Heart left ventricle (tissue), 16 donors: ENCODE measurements at regions not wholly inside any gene's neighbourhood (a gene's known extent, or its start where the extent isn't known, plus 50 kb on each side); places are given as distances from the start of the nearest gene placed in this dataset.

Source experiments
- ATAC-seq, 4 donors: fragments of 200-7000 bp; cut with Tn5 transposase; one replicate each; pipeline ENCODE4 v1.9.1; 2020 to 2022; ENCODE audit warnings: moderate library complexity in 4 of 4, mild to moderate bottlenecking in 3 of 4, moderate number of reproducible peaks in 1 of 4
- DNase-seq, 5 donors: peaks; one replicate each; pipeline ENCODE4 v3.0.0-alpha.2; 2020
- H3K27ac ChIP-seq, 12 donors: fragments of 200-600 bp; sonication (generic) in 4 of 12; one replicate each; pipeline versions ENCODE4 v1.5.0 to v1.8.0; 2016 to 2022; ENCODE audit warnings: mild to moderate bottlenecking in 2 of 12
- H3K27me3 ChIP-seq, 9 donors: fragments of 200-600 bp; sonication (generic) in 2 of 9; one replicate each; pipeline versions ENCODE4 v1.5.1 to v1.8.0; 2016 to 2022; ENCODE audit warnings: mild to moderate bottlenecking in 3 of 9
- H3K36me3 ChIP-seq, 9 donors: fragments of 200-600 bp; sonication (generic) in 2 of 9; one replicate each; pipeline versions ENCODE4 v1.5.0 to v1.8.0; 2018 to 2022; ENCODE audit warnings: mild to moderate bottlenecking in 2 of 9
- H3K4me1 ChIP-seq, 12 donors: fragments of 200-600 bp; sonication (generic) in 4 of 12; one replicate each; pipeline versions ENCODE4 v1.5.0 to v1.8.0; 2016 to 2022; ENCODE audit warnings: mild to moderate bottlenecking in 3 of 12
- H3K4me3 ChIP-seq, 12 donors: fragments of 200-600 bp; sonication (generic) in 4 of 12; one replicate each; pipeline versions ENCODE4 v1.5.0 to v1.8.0; 2017 to 2022; ENCODE audit warnings: mild to moderate bottlenecking in 9 of 12, moderate library complexity in 4 of 12
- H3K9me3 ChIP-seq, 12 donors: fragments of 200-600 bp; sonication (generic) in 4 of 12; one replicate each; pipeline versions ENCODE4 v1.5.0 to v1.8.0; 2016 to 2022; ENCODE audit warnings: mild to moderate bottlenecking in 1 of 12
- POLR2A ChIP-seq, 2 donors: fragments of 450-650 bp; IDR thresholded peaks; one replicate each; pipeline ENCODE4 v1.6.1; 2017; ENCODE audit warnings: antibody characterized with exemption in 2 of 2, mild to moderate bottlenecking in 2 of 2, moderate library complexity in 2 of 2
- WGBS, 4 donors: extraction: QIAGEN DNeasy Blood & Tissue Kit in 2 of 4; methylation state at CpG; one replicate each; pipeline versions ENCODE4 v1.1.5 to v1.1.7; 2013 to 2018; 5-methylcytosine and 5-hydroxymethylcytosine counted together
- intact Hi-C, 10 donors: fragments of 100-400 bp; cut with DNase I; formaldehyde crosslinking; loops; one replicate each; pipeline versions ENCODE4 v1.11.1 to v1.14.2; 2022
- TF ChIP-seq, protein P1 (sequence below), 12 donors: fragments of 200-600 bp; sonication (generic) in 4 of 12; IDR thresholded peaks; one replicate each; pipeline versions ENCODE4 v1.5.0 to v1.8.0; 2018 to 2022; ENCODE audit warnings: antibody characterized with exemption in 12 of 12, mild to moderate bottlenecking in 5 of 12
- donor health status: ischemic (EF 13 %, LVEDD 7.1; RV severe dilation, severe dysfunction).
- donor health status: healthy with polysubstance abuse.
- donor health status: DM: no; HTN: yes; CAD: no.
- donor health status: DM: no; HTN: no; CAD: no.
- donor health status: ischemic (EF 25% LVEDD 6.9; RV normal size, moderate dysfunction).
- donor health status: ischemic (EF 25% LVEDD 5.7; RV mildly dilated, moderate dysfunction).
- donor health status: healthy.
- donor health status: DM: yes; HTN: yes; CAD: no.
- donor health status: ischemic (EF 35%, LVEDD 5.7; RV mildly dilated, moderate dysfunction).
- donor health status: nonischemic (EF 11% LVEDD 7.7; RV severe dilation, severe dysfunction).
- donor health status: DM: yes; HTN: yes; CAD: no.
- donor health status: PGD.
- donor health status: ischemic (EF 29% LVEDD 5.4; RV normal size, mild dysfunction).
- donor health status: nonischemic (EF 23%, LVEDD 6.1; RV moderate dilation, normal function).

DNA sequence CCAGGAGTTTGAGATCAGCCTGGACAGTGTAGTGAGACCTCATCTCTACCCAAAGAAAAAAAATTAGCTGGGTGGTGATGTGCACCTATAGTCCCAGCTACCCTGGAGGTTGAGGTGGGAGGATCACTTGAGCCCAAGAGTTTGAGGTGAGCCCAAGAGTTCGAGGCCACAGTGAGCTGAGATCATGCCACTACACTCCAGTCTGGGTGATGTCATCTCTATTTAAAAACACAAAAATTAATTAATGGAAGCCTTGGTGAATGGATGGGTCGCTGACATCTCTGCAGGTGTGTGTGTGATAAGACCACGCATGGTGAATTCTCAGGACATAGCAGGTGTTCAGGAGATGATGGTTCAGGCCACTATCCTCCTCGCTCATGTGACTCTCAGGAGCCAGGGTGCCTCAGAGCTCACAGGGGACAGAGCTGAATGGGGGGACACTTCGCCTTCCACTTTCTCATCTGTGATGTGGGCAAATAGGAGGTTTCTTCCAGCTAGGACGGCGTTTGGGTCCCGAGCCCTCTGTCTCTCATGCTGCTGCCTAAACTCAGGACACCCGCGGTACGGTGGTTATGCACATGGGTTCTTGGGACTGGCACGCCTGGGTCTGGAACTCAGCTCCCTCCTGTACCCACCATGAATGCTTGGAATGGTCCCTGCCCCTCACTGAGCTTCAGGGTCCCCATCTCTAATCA, 113.4 kb upstream of the ZBTB40 start:
- intact Hi-C loops, result no loop called here

DNA sequence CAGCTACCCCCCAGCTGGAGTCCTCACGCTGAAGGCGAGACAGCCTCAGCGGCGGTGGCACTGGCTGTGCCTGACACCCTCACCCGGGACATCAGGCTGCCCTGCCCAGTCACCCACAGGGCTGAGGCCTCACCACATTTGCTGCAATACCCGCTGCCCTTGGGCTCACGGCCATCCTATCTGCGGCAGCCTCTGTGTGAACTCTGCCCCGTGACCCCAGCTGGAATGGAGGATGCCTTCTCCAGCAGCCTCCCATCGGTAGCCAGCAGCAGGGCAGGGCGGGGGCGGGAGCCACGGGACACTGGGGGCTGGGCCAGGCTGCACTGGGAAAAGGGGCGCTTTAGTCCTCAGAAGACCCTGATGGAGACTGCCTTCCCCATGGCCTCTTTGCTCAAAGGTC, 112.4 kb upstream of the ZBTB40 start:
- Histone ChIP-seq H3K9me3 (no peaks in the 10 kb centered on the region), H3K27me3 (peaks cover 8 to 53% (median 24%) of the 10 kb centered on the region in 9 donors), H3K4me3 (no peak overlapping the region), H3K27ac (no peak overlapping the region), H3K36me3 (no peaks in the 10 kb centered on the region), H3K4me1 (peaks cover 0 to 7% (median 0%) of the 10 kb centered on the region in 12 donors)
- intact Hi-C loops, result no loop called here
- 27 to 56% (median 39%) methylated on average over 6 to 14 of the region's 14 CpGs for WGBS, 4 donors
- DNase-seq, result no peak
- ATAC-seq, result no peak
- TF ChIP-seq, protein P1, sequence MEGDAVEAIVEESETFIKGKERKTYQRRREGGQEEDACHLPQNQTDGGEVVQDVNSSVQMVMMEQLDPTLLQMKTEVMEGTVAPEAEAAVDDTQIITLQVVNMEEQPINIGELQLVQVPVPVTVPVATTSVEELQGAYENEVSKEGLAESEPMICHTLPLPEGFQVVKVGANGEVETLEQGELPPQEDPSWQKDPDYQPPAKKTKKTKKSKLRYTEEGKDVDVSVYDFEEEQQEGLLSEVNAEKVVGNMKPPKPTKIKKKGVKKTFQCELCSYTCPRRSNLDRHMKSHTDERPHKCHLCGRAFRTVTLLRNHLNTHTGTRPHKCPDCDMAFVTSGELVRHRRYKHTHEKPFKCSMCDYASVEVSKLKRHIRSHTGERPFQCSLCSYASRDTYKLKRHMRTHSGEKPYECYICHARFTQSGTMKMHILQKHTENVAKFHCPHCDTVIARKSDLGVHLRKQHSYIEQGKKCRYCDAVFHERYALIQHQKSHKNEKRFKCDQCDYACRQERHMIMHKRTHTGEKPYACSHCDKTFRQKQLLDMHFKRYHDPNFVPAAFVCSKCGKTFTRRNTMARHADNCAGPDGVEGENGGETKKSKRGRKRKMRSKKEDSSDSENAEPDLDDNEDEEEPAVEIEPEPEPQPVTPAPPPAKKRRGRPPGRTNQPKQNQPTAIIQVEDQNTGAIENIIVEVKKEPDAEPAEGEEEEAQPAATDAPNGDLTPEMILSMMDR (IDR thresholded peaks at IDR 0.05), result no peak
- no peak for TF ChIP-seq POLR2A (IDR thresholded peaks at IDR 0.05)

More for the DNA sequence above, 113.4 kb upstream of the ZBTB40 start:
- 87 to 89% (median 88%) methylated on average over 7 to 12 of the region's 12 CpGs for WGBS, 4 donors
- TF ChIP-seq POLR2A (IDR thresholded peaks at IDR 0.05), result no peak
- TF ChIP-seq, protein P1 (IDR thresholded peaks at IDR 0.05), result no peak
- no peak for DNase-seq
- Histone ChIP-seq H3K9me3 (no peaks in the 10 kb centered on the region), H3K4me1 (peaks cover 0 to 7% (median 0%) of the 10 kb centered on the region in 12 donors), H3K27me3 (peaks cover 4 to 45% (median 20%) of the 10 kb centered on the region in 9 donors), H3K36me3 (no peaks in the 10 kb centered on the region), H3K4me3 (no peak overlapping the region), H3K27ac (no peak overlapping the region)
- no peak for ATAC-seq

DNA sequence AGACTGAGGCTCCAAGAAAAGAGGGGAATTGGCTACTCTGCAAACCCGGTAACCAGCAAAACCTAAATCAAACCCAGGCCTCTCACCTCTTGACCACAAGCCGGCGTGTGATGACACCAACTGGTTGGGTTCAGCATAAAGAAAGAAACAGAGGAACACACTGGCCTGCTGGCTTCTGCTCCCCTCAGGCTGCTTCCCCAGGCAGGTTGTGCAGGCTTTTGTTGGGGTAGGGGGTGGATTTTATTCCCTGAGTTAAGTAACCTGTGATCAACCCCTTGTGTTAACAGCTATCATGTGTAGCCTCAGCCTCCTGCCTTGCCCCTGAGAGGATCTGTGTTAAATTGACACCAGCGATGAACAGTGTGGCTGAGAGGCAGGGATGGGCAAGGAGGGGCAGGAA, 111.6 kb upstream of the ZBTB40 start:
- WGBS, 4 donors, result 75 to 89% (median 82%) methylated on average over 4 of the region's 4 CpGs
- Histone ChIP-seq H3K4me3 (no peak overlapping the region), H3K4me1 (peaks cover 0 to 7% (median 0%) of the 10 kb centered on the region in 12 donors), H3K27ac (no peak overlapping the region), H3K27me3 (peaks cover 8 to 60% (median 24%) of the 10 kb centered on the region in 9 donors), H3K36me3 (no peaks in the 10 kb centered on the region), H3K9me3 (no peaks in the 10 kb centered on the region)
- intact Hi-C loops, result no loop called here
- DNase-seq, result no peak
- ATAC-seq, result no peak
- no peak for TF ChIP-seq POLR2A (IDR thresholded peaks at IDR 0.05)
- TF ChIP-seq, protein P1 (IDR thresholded peaks at IDR 0.05), result no peak

DNA sequence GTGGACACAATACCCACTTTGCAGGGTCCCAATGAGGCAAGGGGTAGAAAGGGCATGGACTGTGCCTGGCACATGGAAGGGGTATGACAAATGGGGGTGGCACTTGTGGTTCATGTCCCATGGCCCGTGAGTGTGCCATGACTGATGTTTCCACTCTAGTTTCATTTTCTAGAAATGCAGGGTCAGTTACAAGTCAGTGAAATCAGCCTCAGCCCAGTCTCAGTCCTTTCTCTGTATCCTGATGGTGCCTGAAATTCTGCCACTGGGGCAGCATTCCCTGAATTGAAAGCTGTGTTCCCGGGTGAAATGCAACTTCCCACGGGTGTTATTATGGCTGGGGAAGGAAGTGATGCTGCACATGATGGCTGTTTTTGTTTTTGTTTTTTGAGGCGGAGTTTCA, 110.8 kb upstream of the ZBTB40 start:
- H3K4me1 ChIP-seq, result peaks cover 0 to 7% (median 0%) of the 10 kb centered on the region in 12 donors
- no peaks in the 10 kb centered on the region for H3K9me3 ChIP-seq
- H3K27ac ChIP-seq, result no peak overlapping the region
- no peak overlapping the region for H3K4me3 ChIP-seq
- no peak for ATAC-seq
- no peaks in the 10 kb centered on the region for H3K36me3 ChIP-seq
- no peak for TF ChIP-seq POLR2A (IDR thresholded peaks at IDR 0.05)
- TF ChIP-seq, protein P1 (IDR thresholded peaks at IDR 0.05), result no peak
- no peak for DNase-seq
- H3K27me3 ChIP-seq, result peaks cover 8 to 66% (median 24%) of the 10 kb centered on the region in 9 donors
- 55 to 68% (median 62%) methylated on average over 4 of the region's 4 CpGs for WGBS, 4 donors
- intact Hi-C loops, result no loop called here
